Mammary epithelial cell (primary cell): ENCODE measurements at regions not wholly inside any gene's neighbourhood (a gene's known extent, or its start where the extent isn't known, plus 50 kb on each side); places are given as distances from the start of the nearest gene placed in this dataset.

Source experiments
- CTCF ChIP-seq, 2 donors: IDR thresholded peaks in 1 of 2; conservative IDR thresholded peaks in 1 of 2; 2 replicates each; pipeline ENCODE4 v1.5.1; 2011 to 2012; ENCODE audit warnings: inconsistent platforms in 2 of 2, low read length in 2 of 2, mild to moderate bottlenecking in 2 of 2, control low read depth in 1 of 2, low read depth in 1 of 2; ENCODE audit not compliant: insufficient read depth in 1 of 2; ENCODE audit errors: extremely low read depth in 1 of 2
- EZH2 ChIP-seq: IDR thresholded peaks from 2 replicates; pipeline ENCODE4 v1.6.1; 2012; ENCODE audit warnings: low read length, inconsistent platforms, borderline replicate concordance

- TF ChIP-seq CTCF (conservative IDR thresholded peaks at IDR 0.05 in 1 of 2, IDR thresholded peaks at IDR 0.05 in 1 of 2; ENCODE audit: extremely low read depth in 1 of 2, insufficient read depth in 1 of 2, low read depth in 1 of 2, low read length in 2 of 2) (no peak), EZH2 (no peak)
These were observed 303.1 kb downstream of the GPD2 start for GRCh38 chr2:156739301-156739700.
